GM12873 (cell line): ENCODE measurements at regions not wholly inside any gene's neighbourhood (a gene's known extent, or its start where the extent isn't known, plus 50 kb on each side); places are given as distances from the start of the nearest gene placed in this dataset.

ENCODE experiments used
- CTCF ChIP-seq: IDR thresholded peaks from 2 replicates; pipeline ENCODE4 v1.5.1; 2012; ENCODE audit warnings: low read depth, mild to moderate bottlenecking, moderate library complexity, low read length, control low read depth; ENCODE audit not compliant: insufficient read depth; ENCODE audit errors: missing control alignments

- no peak for TF ChIP-seq CTCF
Measured at GRCh38 chr4:96248225-96248624, 408.3 kb downstream of the PDHA2 start.

- TF ChIP-seq CTCF, result no peak
Measured at GRCh38 chr4:96260064-96260682, 420.3 kb downstream of the PDHA2 start.

GRCh38 chr4:96262057-96262456, 422.2 kb downstream of the PDHA2 start:
- TF ChIP-seq CTCF, result no peak

GRCh38 chr4:96263291-96263690, 423.4 kb downstream of the PDHA2 start:
- no peak for TF ChIP-seq CTCF

- TF ChIP-seq CTCF, result no peak
Measured at GRCh38 chr4:96264941-96265463, 425.1 kb downstream of the PDHA2 start.

- no peak for TF ChIP-seq CTCF
Measured at GRCh38 chr4:96293806-96294205, 453.9 kb downstream of the PDHA2 start.

- TF ChIP-seq CTCF, result no peak
Measured at GRCh38 chr4:96295143-96295741, 455.3 kb downstream of the PDHA2 start.
